Stimulated activated CD4-positive, alpha-beta T cell treated with anti-CD3 and anti-CD28 coated beads, Interleukin-1b, Interleukin-23, amount 100 ng/mL, for 48 hours (primary cell): ENCODE measurements at regions not wholly inside any gene's neighbourhood (a gene's known extent, or its start where the extent isn't known, plus 50 kb on each side); places are given as distances from the start of the nearest gene placed in this dataset.

Experiments used
- DNase-seq: peaks from one replicate; pipeline ENCODE4 v3.0.0-alpha.2; 2020

- peak; percentile 2 for DNase-seq
These were observed 195.6 kb upstream of the POU3F3 start for GRCh38 chr2:104658144-104658835.

GRCh38 chr2:104658904-104659591, 194.9 kb upstream of the POU3F3 start:
- no peak for DNase-seq

- DNase-seq: no peak
These were observed 192.9 kb upstream of the POU3F3 start for GRCh38 chr2:104660991-104661390.

GRCh38 chr2:104664672-104665071, 189.2 kb upstream of the POU3F3 start:
- DNase-seq: no peak

GRCh38 chr2:104668631-104669030, 185.3 kb upstream of the POU3F3 start:
- DNase-seq: no peak

- no peak for DNase-seq
These were observed 180.7 kb upstream of the POU3F3 start for GRCh38 chr2:104673225-104673624.

- no peak for DNase-seq
These were observed 175.7 kb upstream of the POU3F3 start for GRCh38 chr2:104678181-104678580.

GRCh38 chr2:104685591-104685990, 168.3 kb upstream of the POU3F3 start:
- no peak for DNase-seq

- no peak for DNase-seq
These were observed 166.8 kb upstream of the POU3F3 start for GRCh38 chr2:104687147-104687546.

GRCh38 chr2:104690255-104690984, 163.5 kb upstream of the POU3F3 start:
- no peak for DNase-seq

- DNase-seq: no peak
These were observed 155.6 kb upstream of the POU3F3 start for GRCh38 chr2:104698276-104698675.

GRCh38 chr2:104701411-104701911, 152.5 kb upstream of the POU3F3 start:
- DNase-seq: no peak

GRCh38 chr2:104702031-104702850, 151.7 kb upstream of the POU3F3 start:
- DNase-seq: no peak

- no peak for DNase-seq
These were observed 150.2 kb upstream of the POU3F3 start for GRCh38 chr2:104703669-104704068.

- no peak for DNase-seq
These were observed 149.2 kb upstream of the POU3F3 start for GRCh38 chr2:104704496-104705245.

GRCh38 chr2:104707056-104707455, 146.9 kb upstream of the POU3F3 start:
- no peak for DNase-seq

- no peak for DNase-seq
These were observed 144.9 kb upstream of the POU3F3 start for GRCh38 chr2:104708967-104709366.

- no peak for DNase-seq
These were observed 137.9 kb upstream of the POU3F3 start for GRCh38 chr2:104716061-104716460.

GRCh38 chr2:104733226-104733943, 120.5 kb upstream of the POU3F3 start:
- peak; percentile 14 for DNase-seq

- DNase-seq: no peak
These were observed 118.9 kb upstream of the POU3F3 start for GRCh38 chr2:104734937-104735586.

- no peak for DNase-seq
These were observed 117.9 kb upstream of the POU3F3 start for GRCh38 chr2:104736026-104736425.
